Hepatocyte (in vitro differentiated cells): ENCODE measurements at regions not wholly inside any gene's neighbourhood (a gene's known extent, or its start where the extent isn't known, plus 50 kb on each side); places are given as distances from the start of the nearest gene placed in this dataset.

Source experiments
- EZH2 ChIP-seq: fragments of 200-600 bp; sonication (generic); IDR thresholded peaks from 2 replicates; pipeline ENCODE4 v1.6.1; 2016; ENCODE audit warnings: antibody characterized with exemption, mild to moderate bottlenecking, borderline replicate concordance
- EZH2phosphoT487 ChIP-seq: fragments of 200-600 bp; sonication (generic); IDR thresholded peaks from one replicate; pipeline ENCODE4 v1.6.1; 2018; ENCODE audit warnings: antibody characterized with exemption, mild to moderate bottlenecking, low read depth, moderate library complexity; ENCODE audit not compliant: unreplicated experiment, severe bottlenecking
- TF ChIP-seq, protein P1 (sequence below): fragments of 200-600 bp; sonication (generic); IDR thresholded peaks from 2 replicates; pipeline ENCODE4 v1.5.1; 2016; ENCODE audit warnings: antibody characterized with exemption, mild to moderate bottlenecking; ENCODE audit not compliant: poor library complexity

DNA sequence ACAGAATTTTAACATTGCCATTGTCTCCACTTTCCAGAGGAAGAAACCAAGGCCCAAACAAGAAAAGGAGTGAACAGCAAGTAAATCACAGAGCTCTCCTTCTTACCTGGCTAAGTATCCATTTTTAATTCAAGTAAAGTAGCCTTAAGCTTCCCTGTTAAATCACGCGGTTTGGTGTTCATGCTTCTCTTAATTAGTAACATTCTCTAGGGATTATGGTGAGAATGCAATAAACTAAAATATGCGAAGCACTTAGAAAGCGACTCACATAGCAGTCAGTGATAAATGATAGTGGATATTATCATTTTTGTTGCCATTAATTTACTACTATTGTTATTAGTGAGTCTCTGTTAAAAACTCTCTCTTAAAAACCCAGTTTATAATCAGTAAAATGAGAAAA lies 630.5 kb upstream of the TMPRSS15 start:
- TF ChIP-seq, protein P1, sequence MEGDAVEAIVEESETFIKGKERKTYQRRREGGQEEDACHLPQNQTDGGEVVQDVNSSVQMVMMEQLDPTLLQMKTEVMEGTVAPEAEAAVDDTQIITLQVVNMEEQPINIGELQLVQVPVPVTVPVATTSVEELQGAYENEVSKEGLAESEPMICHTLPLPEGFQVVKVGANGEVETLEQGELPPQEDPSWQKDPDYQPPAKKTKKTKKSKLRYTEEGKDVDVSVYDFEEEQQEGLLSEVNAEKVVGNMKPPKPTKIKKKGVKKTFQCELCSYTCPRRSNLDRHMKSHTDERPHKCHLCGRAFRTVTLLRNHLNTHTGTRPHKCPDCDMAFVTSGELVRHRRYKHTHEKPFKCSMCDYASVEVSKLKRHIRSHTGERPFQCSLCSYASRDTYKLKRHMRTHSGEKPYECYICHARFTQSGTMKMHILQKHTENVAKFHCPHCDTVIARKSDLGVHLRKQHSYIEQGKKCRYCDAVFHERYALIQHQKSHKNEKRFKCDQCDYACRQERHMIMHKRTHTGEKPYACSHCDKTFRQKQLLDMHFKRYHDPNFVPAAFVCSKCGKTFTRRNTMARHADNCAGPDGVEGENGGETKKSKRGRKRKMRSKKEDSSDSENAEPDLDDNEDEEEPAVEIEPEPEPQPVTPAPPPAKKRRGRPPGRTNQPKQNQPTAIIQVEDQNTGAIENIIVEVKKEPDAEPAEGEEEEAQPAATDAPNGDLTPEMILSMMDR = no peak
- TF ChIP-seq EZH2 = no peak
- no peak for TF ChIP-seq EZH2phosphoT487
